GM12878 (cell line): ENCODE measurements at regions not wholly inside any gene's neighbourhood (a gene's known extent, or its start where the extent isn't known, plus 50 kb on each side); places are given as distances from the start of the nearest gene placed in this dataset.

Source experiments
- CBFB ChIP-seq: IDR thresholded peaks from 2 replicates; pipeline ENCODE4 v1.6.1; 2016; ENCODE audit warnings: antibody characterized with exemption, low read depth
- GABPA ChIP-seq: IDR thresholded peaks from 2 replicates; pipeline ENCODE4 v1.6.1; 2014; ENCODE audit warnings: antibody characterized with exemption, low read depth, mild to moderate bottlenecking, inconsistent platforms
- JUND ChIP-seq: IDR thresholded peaks from 2 replicates; pipeline ENCODE4 v1.6.1; 2012; ENCODE audit warnings: low read depth, mild to moderate bottlenecking, low read length, improper control_type of control experiment, moderate library complexity
- RCOR1 ChIP-seq: conservative IDR thresholded peaks from 2 replicates; pipeline ENCODE4 v1.6.1; 2012; ENCODE audit warnings: low read depth, low read length, improper control_type of control experiment
- YBX1 ChIP-seq: fragments of 450-650 bp; IDR thresholded peaks from 2 replicates; pipeline ENCODE4 v1.6.1; 2016; ENCODE audit warnings: antibody characterized with exemption
- TF ChIP-seq, protein P1 (sequence below), 3 experiments: IDR thresholded peaks in 2 of 3; conservative IDR thresholded peaks in 1 of 3; 2 replicates each; pipeline ENCODE4 v1.5.1; 2011; ENCODE audit warnings: low read depth in 3 of 3, low read length in 3 of 3, mild to moderate bottlenecking in 3 of 3, control low read depth in 2 of 3, moderate library complexity in 2 of 3, inconsistent platforms in 1 of 3, mixed read lengths in 1 of 3; ENCODE audit not compliant: control insufficient read depth in 2 of 3, insufficient read depth in 1 of 3; ENCODE audit errors: extremely low read depth in 1 of 3
- TF ChIP-seq, protein P2 (sequence below): IDR thresholded peaks from 2 replicates; pipeline ENCODE4 v1.6.1; 2012; ENCODE audit warnings: low read depth, low read length, improper control_type of control experiment

DNA sequence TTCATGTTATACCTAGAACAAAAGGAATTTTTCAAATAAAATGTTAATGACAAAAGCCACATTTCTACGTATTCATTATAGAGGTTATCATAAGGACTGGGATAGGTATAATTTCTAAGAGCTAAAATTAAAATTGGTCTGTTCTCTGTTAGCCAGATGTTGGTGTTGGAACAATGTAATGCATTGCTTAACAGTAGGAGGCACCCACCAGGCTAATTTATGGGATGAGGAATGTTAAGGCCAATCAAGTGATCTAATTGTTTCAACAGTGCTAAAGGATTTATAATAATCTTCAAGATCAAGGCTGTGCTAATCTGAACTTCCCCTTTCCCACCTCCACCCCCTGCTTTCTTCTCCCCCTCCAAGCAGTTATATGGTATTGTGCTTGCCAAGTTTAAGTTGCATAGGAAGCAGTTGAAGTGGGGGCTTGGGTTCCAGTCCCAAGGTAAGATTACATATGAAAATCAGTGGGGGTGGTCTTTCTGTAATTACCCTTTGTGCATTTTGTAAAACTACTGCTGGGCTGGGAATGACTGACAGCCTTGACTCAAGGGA is 89.2 kb upstream of the BACH2 start:
- TF ChIP-seq YBX1 (no peak), JUND (no peak), RCOR1 (no peak), CBFB (no peak), GABPA (no peak)
- TF ChIP-seq, protein P1, sequence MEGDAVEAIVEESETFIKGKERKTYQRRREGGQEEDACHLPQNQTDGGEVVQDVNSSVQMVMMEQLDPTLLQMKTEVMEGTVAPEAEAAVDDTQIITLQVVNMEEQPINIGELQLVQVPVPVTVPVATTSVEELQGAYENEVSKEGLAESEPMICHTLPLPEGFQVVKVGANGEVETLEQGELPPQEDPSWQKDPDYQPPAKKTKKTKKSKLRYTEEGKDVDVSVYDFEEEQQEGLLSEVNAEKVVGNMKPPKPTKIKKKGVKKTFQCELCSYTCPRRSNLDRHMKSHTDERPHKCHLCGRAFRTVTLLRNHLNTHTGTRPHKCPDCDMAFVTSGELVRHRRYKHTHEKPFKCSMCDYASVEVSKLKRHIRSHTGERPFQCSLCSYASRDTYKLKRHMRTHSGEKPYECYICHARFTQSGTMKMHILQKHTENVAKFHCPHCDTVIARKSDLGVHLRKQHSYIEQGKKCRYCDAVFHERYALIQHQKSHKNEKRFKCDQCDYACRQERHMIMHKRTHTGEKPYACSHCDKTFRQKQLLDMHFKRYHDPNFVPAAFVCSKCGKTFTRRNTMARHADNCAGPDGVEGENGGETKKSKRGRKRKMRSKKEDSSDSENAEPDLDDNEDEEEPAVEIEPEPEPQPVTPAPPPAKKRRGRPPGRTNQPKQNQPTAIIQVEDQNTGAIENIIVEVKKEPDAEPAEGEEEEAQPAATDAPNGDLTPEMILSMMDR (IDR thresholded peaks at IDR 0.05 in 2 of 3, conservative IDR thresholded peaks at IDR 0.05 in 1 of 3; ENCODE audit: control insufficient read depth in 2 of 3, extremely low read depth in 1 of 3, insufficient read depth in 1 of 3, low read depth in 3 of 3, low read length in 3 of 3) = no peak
- TF ChIP-seq, protein P2, sequence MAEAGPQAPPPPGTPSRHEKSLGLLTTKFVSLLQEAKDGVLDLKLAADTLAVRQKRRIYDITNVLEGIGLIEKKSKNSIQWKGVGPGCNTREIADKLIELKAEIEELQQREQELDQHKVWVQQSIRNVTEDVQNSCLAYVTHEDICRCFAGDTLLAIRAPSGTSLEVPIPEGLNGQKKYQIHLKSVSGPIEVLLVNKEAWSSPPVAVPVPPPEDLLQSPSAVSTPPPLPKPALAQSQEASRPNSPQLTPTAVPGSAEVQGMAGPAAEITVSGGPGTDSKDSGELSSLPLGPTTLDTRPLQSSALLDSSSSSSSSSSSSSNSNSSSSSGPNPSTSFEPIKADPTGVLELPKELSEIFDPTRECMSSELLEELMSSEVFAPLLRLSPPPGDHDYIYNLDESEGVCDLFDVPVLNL = no peak
